Loucy (cell line): ENCODE measurements at regions not wholly inside any gene's neighbourhood (a gene's known extent, or its start where the extent isn't known, plus 50 kb on each side); places are given as distances from the start of the nearest gene placed in this dataset.

Experiments
- EZH2phosphoT487 ChIP-seq: fragments of 200-600 bp; IDR thresholded peaks from 2 replicates; pipeline ENCODE4 v1.6.1; 2018; ENCODE audit warnings: antibody characterized with exemption, mild to moderate bottlenecking, moderate library complexity, borderline replicate concordance
- TF ChIP-seq, protein P1 (sequence below): fragments of 200-600 bp; sonication (generic); conservative IDR thresholded peaks from 2 replicates; pipeline ENCODE4 v1.5.1; 2014; ENCODE audit warnings: mild to moderate bottlenecking, antibody characterized with exemption, low read length

DNA sequence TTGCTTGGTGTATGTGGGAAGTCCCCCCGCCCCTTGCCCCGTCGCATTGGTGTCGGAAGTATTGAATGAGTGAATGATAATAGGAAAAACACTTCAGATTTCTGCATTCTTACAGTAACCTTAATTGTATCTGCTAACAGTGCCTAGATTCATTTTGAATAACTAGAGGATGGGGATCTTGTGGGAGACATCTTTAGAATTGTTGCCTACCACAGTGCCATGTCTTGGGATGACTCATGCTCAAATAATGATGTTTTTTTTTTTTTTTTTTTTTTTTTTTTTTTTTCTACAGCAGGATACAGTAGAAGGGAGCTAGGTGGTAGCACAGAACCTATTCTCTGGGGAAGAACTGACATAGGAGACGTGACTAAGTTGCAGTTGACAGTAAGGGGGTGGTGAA is 237.9 kb downstream of the USP25 start:
- TF ChIP-seq, protein P1, sequence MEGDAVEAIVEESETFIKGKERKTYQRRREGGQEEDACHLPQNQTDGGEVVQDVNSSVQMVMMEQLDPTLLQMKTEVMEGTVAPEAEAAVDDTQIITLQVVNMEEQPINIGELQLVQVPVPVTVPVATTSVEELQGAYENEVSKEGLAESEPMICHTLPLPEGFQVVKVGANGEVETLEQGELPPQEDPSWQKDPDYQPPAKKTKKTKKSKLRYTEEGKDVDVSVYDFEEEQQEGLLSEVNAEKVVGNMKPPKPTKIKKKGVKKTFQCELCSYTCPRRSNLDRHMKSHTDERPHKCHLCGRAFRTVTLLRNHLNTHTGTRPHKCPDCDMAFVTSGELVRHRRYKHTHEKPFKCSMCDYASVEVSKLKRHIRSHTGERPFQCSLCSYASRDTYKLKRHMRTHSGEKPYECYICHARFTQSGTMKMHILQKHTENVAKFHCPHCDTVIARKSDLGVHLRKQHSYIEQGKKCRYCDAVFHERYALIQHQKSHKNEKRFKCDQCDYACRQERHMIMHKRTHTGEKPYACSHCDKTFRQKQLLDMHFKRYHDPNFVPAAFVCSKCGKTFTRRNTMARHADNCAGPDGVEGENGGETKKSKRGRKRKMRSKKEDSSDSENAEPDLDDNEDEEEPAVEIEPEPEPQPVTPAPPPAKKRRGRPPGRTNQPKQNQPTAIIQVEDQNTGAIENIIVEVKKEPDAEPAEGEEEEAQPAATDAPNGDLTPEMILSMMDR = no peak
- TF ChIP-seq EZH2phosphoT487 = no peak
